Neural cell (in vitro differentiated cells): ENCODE measurements at regions not wholly inside any gene's neighbourhood (a gene's known extent, or its start where the extent isn't known, plus 50 kb on each side); places are given as distances from the start of the nearest gene placed in this dataset.

ENCODE experiments used
- H2AFZ ChIP-seq: fragments of 200-600, 300-800 bp; sonication (generic), shearing (Covaris generic); 2 replicates; pipeline ENCODE4 v1.6.0; 2014; ENCODE audit warnings: low read depth, mild to moderate bottlenecking, antibody characterized with exemption, low read length, moderate library complexity
- H3F3A ChIP-seq: fragments of 200-600 bp; shearing (Covaris generic); 2 replicates; pipeline ENCODE4 v1.6.1; 2016; ENCODE audit warnings: mild to moderate bottlenecking, moderate library complexity, mixed read lengths, antibody characterized with exemption, low read length; ENCODE audit not compliant: insufficient read depth, poor library complexity, severe bottlenecking
- H3K27ac ChIP-seq: fragments of 200-600, 300-800 bp; sonication (generic), shearing (Covaris generic); 2 replicates; pipeline ENCODE4 v1.5.1; 2014; ENCODE audit warnings: mild to moderate bottlenecking, low read length, moderate library complexity
- H3K27me3 ChIP-seq: fragments of 300-800, 200-600 bp; sonication (generic), shearing (Covaris generic); 2 replicates; pipeline ENCODE4 v1.6.0; 2014; ENCODE audit warnings: mild to moderate bottlenecking, low read depth, low read length, moderate library complexity; ENCODE audit not compliant: insufficient read depth
- H3K36me3 ChIP-seq: fragments of 300-800, 200-600 bp; sonication (generic), shearing (Covaris generic); 2 replicates; pipeline ENCODE4 v1.5.1; 2014; ENCODE audit warnings: mild to moderate bottlenecking, antibody characterized with exemption, low read length, moderate library complexity; ENCODE audit not compliant: insufficient read depth
- H3K4me2 ChIP-seq: fragments of 300-800, 200-600 bp; sonication (generic), shearing (Covaris generic); 2 replicates; pipeline ENCODE4 v1.6.0; 2014; ENCODE audit warnings: mild to moderate bottlenecking, low read length
- H3K4me3 ChIP-seq: fragments of 300-800, 200-600 bp; sonication (generic), shearing (Covaris generic); 2 replicates; pipeline ENCODE4 v1.5.1; 2014; ENCODE audit warnings: mild to moderate bottlenecking, low read length, moderate library complexity
- H3K79me2 ChIP-seq: fragments of 200-600 bp; shearing (Covaris generic); replicated peaks from 2 replicates; pipeline ENCODE4 v1.6.0; 2014; ENCODE audit warnings: mild to moderate bottlenecking, low read length, moderate library complexity; ENCODE audit not compliant: insufficient read depth
- H3K9ac ChIP-seq: fragments of 300-800, 200-600 bp; sonication (generic), shearing (Covaris generic); 2 replicates; pipeline ENCODE4 v1.6.1; 2016; ENCODE audit warnings: mild to moderate bottlenecking, low read length, mixed read lengths
- H3K9me2 ChIP-seq: fragments of 200-600 bp; shearing (Covaris generic); 2 replicates; pipeline ENCODE4 v1.6.1; 2016; ENCODE audit warnings: mild to moderate bottlenecking, low read length, mixed read lengths; ENCODE audit not compliant: insufficient read depth
- H3K9me3 ChIP-seq: fragments of 200-600, 300-800 bp; sonication (generic), shearing (Covaris generic); 2 replicates; pipeline ENCODE4 v1.6.1; 2016; ENCODE audit warnings: mild to moderate bottlenecking, mixed run types, low read length, moderate library complexity, mixed read lengths
- H4K20me1 ChIP-seq: fragments of 200-600 bp; shearing (Covaris generic); 2 replicates; pipeline ENCODE4 v1.6.1; 2016; ENCODE audit warnings: mild to moderate bottlenecking, mixed run types; ENCODE audit not compliant: insufficient read depth
- EP300 ChIP-seq: fragments of 450-650 bp; conservative IDR thresholded peaks from 2 replicates; pipeline ENCODE4 v1.6.1; 2014; ENCODE audit warnings: antibody characterized with exemption, mild to moderate bottlenecking, moderate library complexity; ENCODE audit not compliant: poor library complexity, severe bottlenecking
- EZH2 ChIP-seq: fragments of 200-600, 300-800 bp; shearing (Covaris generic), sonication (generic); IDR thresholded peaks from 2 replicates; pipeline ENCODE4 v1.6.1; 2014; ENCODE audit warnings: antibody characterized with exemption, low read length, borderline replicate concordance, mild to moderate bottlenecking; ENCODE audit not compliant: insufficient read depth, poor library complexity, severe bottlenecking
- MXI1 ChIP-seq: fragments of 450-650 bp; conservative IDR thresholded peaks from 2 replicates; pipeline ENCODE4 v1.6.1; 2014; ENCODE audit warnings: antibody characterized with exemption, mild to moderate bottlenecking; ENCODE audit not compliant: poor library complexity, severe bottlenecking
- POLR2AphosphoS5 ChIP-seq: IDR thresholded peaks from 2 replicates; pipeline ENCODE4 v1.6.1; 2012
- RAD21 ChIP-seq: fragments of 450-650 bp; conservative IDR thresholded peaks from 2 replicates; pipeline ENCODE4 v1.6.1; 2014; ENCODE audit warnings: antibody characterized with exemption, mild to moderate bottlenecking, moderate library complexity
- SMC3 ChIP-seq: fragments of 450-650 bp; conservative IDR thresholded peaks from 2 replicates; pipeline ENCODE4 v1.6.1; 2014; ENCODE audit warnings: antibody characterized with exemption, mild to moderate bottlenecking, moderate library complexity; ENCODE audit not compliant: poor library complexity
- TAF1 ChIP-seq: IDR thresholded peaks from 2 replicates; pipeline ENCODE4 v1.6.1; 2012; ENCODE audit warnings: low read depth
- TF ChIP-seq, protein P1 (sequence below): fragments of 450-650 bp; IDR thresholded peaks from 2 replicates; pipeline ENCODE4 v1.5.1; 2014; ENCODE audit warnings: antibody characterized with exemption, mild to moderate bottlenecking, moderate library complexity; ENCODE audit not compliant: poor library complexity, severe bottlenecking
- TF ChIP-seq, protein P2 (sequence below): IDR thresholded peaks from 2 replicates; pipeline ENCODE4 v1.6.1; 2012; ENCODE audit warnings: borderline replicate concordance

DNA sequence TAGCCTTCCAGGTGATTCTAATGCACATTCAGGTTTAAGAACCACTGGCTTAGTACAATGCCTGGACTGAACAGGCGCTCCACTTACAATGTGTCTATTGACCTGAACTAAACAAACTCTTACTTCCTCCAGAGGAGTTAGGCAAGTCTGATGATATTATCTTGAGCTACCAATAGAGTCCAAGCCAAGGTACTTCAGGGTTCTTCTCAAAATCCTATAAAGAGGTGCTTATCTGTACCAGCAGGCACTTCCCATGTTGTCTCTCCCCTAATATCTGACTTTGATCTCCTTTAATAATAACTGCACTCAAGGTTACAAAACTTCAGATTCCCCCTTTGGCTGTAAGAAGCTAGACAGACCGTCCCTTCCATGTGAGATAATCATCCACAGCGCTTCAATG, 157.0 kb upstream of the SVIL start:
- Histone ChIP-seq H3K27me3 (no peaks in the 10 kb centered on the region), H3K79me2 (no peaks in the 10 kb centered on the region), H3K27ac (no peak overlapping the region), H3K36me3 (no peaks in the 10 kb centered on the region), H3K4me2 (no peak overlapping the region), H3K4me3 (no peak overlapping the region), H3F3A (no peaks in the 10 kb centered on the region), H3K9me3 (no peaks in the 10 kb centered on the region), H4K20me1 (no peaks in the 10 kb centered on the region), H3K9ac (no peak overlapping the region), H3K9me2 (no peaks in the 10 kb centered on the region), H2AFZ (no peak overlapping the region)
- TF ChIP-seq RAD21, result no peak
- no peak for TF ChIP-seq MXI1
- TF ChIP-seq, protein P1, sequence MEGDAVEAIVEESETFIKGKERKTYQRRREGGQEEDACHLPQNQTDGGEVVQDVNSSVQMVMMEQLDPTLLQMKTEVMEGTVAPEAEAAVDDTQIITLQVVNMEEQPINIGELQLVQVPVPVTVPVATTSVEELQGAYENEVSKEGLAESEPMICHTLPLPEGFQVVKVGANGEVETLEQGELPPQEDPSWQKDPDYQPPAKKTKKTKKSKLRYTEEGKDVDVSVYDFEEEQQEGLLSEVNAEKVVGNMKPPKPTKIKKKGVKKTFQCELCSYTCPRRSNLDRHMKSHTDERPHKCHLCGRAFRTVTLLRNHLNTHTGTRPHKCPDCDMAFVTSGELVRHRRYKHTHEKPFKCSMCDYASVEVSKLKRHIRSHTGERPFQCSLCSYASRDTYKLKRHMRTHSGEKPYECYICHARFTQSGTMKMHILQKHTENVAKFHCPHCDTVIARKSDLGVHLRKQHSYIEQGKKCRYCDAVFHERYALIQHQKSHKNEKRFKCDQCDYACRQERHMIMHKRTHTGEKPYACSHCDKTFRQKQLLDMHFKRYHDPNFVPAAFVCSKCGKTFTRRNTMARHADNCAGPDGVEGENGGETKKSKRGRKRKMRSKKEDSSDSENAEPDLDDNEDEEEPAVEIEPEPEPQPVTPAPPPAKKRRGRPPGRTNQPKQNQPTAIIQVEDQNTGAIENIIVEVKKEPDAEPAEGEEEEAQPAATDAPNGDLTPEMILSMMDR, result no peak
- no peak for TF ChIP-seq TAF1
- no peak for TF ChIP-seq POLR2AphosphoS5
- no peak for TF ChIP-seq EP300
- TF ChIP-seq SMC3, result no peak
- TF ChIP-seq EZH2, result no peak

DNA sequence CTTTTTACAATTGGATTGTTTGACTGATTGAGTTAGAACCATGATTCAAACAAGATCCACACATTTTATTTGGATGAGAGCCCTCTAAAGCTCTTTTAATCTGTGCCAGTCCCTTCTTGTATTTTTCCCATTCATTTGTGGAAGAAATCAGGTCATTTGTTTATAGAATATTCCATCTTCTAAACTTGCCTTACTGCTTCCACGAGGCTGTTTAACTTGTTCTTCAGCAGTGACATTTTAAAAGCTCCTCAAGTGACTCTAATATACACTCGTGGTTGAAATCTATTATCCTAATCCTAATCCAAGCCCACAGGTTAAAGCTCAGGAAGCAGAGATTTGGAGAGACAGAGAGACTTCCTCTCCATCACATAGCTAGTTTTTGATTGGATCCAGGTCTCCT, 155.4 kb upstream of the SVIL start:
- H3K27ac ChIP-seq, result no peak overlapping the region
- TF ChIP-seq POLR2AphosphoS5 (no peak), TAF1 (no peak), EP300 (no peak), EZH2 (no peak), MXI1 (no peak), SMC3 (no peak), RAD21 (no peak)
- TF ChIP-seq, protein P1, result no peak
- TF ChIP-seq, protein P2, sequence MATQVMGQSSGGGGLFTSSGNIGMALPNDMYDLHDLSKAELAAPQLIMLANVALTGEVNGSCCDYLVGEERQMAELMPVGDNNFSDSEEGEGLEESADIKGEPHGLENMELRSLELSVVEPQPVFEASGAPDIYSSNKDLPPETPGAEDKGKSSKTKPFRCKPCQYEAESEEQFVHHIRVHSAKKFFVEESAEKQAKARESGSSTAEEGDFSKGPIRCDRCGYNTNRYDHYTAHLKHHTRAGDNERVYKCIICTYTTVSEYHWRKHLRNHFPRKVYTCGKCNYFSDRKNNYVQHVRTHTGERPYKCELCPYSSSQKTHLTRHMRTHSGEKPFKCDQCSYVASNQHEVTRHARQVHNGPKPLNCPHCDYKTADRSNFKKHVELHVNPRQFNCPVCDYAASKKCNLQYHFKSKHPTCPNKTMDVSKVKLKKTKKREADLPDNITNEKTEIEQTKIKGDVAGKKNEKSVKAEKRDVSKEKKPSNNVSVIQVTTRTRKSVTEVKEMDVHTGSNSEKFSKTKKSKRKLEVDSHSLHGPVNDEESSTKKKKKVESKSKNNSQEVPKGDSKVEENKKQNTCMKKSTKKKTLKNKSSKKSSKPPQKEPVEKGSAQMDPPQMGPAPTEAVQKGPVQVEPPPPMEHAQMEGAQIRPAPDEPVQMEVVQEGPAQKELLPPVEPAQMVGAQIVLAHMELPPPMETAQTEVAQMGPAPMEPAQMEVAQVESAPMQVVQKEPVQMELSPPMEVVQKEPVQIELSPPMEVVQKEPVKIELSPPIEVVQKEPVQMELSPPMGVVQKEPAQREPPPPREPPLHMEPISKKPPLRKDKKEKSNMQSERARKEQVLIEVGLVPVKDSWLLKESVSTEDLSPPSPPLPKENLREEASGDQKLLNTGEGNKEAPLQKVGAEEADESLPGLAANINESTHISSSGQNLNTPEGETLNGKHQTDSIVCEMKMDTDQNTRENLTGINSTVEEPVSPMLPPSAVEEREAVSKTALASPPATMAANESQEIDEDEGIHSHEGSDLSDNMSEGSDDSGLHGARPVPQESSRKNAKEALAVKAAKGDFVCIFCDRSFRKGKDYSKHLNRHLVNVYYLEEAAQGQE, result no peak
- no peaks in the 10 kb centered on the region for H3K9me3 ChIP-seq
- no peak overlapping the region for H3K4me2 ChIP-seq
- no peaks in the 10 kb centered on the region for H3K9me2 ChIP-seq
- H4K20me1 ChIP-seq, result no peaks in the 10 kb centered on the region
- H3F3A ChIP-seq, result no peaks in the 10 kb centered on the region
- no peak overlapping the region for H3K4me3 ChIP-seq
- no peak overlapping the region for H3K9ac ChIP-seq
- H2AFZ ChIP-seq, result no peak overlapping the region
- H3K79me2 ChIP-seq, result no peaks in the 10 kb centered on the region
- H3K27me3 ChIP-seq, result no peaks in the 10 kb centered on the region
- H3K36me3 ChIP-seq, result no peaks in the 10 kb centered on the region
